IMR-90 (cell line): ENCODE measurements at regions not wholly inside any gene's neighbourhood (a gene's known extent, or its start where the extent isn't known, plus 50 kb on each side); places are given as distances from the start of the nearest gene placed in this dataset.

Experiments used
- POLR2A ChIP-seq: IDR thresholded peaks from 2 replicates; pipeline ENCODE4 v1.6.1; 2012; ENCODE audit warnings: mild to moderate bottlenecking, low read depth, low read length
- TF ChIP-seq, protein P1 (sequence below): conservative IDR thresholded peaks from 2 replicates; pipeline ENCODE4 v1.5.1; 2012; ENCODE audit warnings: mild to moderate bottlenecking, low read depth, low read length, improper control_type of control experiment

DNA sequence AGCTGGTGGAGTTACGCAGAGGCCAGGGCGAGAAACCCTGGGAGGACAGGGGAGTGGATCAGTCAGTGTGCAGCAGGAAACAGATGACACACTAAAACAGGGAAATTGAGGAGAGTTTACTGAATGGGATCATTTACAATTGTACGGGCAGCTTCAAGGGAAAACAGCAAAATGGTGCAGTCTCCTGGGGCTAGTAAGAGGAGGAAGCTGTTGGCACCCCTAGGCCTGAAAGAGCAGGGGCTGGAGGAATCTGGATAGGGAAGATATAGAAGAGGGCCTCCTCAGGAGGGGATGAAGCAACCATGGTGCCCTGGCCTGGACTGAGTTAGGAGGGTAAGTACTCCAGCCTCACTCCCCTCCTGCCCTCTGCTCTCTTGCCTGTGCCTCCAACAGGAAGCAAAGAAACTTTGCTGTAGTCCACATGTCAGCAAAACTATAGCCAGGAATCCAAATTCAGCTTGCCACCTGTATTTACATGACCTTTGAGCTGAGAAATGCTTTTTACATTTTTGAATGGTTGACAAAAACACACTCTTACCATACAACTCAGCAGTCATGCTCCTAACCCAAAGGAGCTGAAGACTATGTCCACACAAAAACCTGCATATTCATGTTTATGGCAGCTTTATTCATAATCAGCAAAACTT is 52.3 kb upstream of the OPN4 start:
- TF ChIP-seq, protein P1, sequence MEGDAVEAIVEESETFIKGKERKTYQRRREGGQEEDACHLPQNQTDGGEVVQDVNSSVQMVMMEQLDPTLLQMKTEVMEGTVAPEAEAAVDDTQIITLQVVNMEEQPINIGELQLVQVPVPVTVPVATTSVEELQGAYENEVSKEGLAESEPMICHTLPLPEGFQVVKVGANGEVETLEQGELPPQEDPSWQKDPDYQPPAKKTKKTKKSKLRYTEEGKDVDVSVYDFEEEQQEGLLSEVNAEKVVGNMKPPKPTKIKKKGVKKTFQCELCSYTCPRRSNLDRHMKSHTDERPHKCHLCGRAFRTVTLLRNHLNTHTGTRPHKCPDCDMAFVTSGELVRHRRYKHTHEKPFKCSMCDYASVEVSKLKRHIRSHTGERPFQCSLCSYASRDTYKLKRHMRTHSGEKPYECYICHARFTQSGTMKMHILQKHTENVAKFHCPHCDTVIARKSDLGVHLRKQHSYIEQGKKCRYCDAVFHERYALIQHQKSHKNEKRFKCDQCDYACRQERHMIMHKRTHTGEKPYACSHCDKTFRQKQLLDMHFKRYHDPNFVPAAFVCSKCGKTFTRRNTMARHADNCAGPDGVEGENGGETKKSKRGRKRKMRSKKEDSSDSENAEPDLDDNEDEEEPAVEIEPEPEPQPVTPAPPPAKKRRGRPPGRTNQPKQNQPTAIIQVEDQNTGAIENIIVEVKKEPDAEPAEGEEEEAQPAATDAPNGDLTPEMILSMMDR = no peak
- no peak for TF ChIP-seq POLR2A
